MM.1S (cell line): ENCODE measurements at regions not wholly inside any gene's neighbourhood (a gene's known extent, or its start where the extent isn't known, plus 50 kb on each side); places are given as distances from the start of the nearest gene placed in this dataset.

Experiments used
- DNase-seq: peaks from one replicate; pipeline ENCODE4 v3.0.0-alpha.2; 2015
- H2AFZ ChIP-seq: fragments of 300-600 bp; sonication (generic); 2 replicates; pipeline ENCODE4 v1.6.0; 2016; ENCODE audit warnings: antibody characterized with exemption, low read length
- H3F3A ChIP-seq: fragments of 300-600 bp; sonication (generic); 2 replicates; pipeline ENCODE4 v1.6.1; 2016; ENCODE audit warnings: mild to moderate bottlenecking, antibody characterized with exemption, low read length, moderate library complexity, mixed read lengths; ENCODE audit not compliant: insufficient read depth
- H3K27ac ChIP-seq: fragments of 300-600 bp; sonication (generic); 2 replicates; pipeline ENCODE4 v1.5.1; 2016; ENCODE audit warnings: mild to moderate bottlenecking, low read length
- H3K27me3 ChIP-seq: fragments of 300-600 bp; sonication (generic); replicated peaks from 2 replicates; pipeline ENCODE4 v1.6.0; 2016; ENCODE audit warnings: low read length; ENCODE audit not compliant: insufficient read depth
- H3K36me3 ChIP-seq: fragments of 300-600 bp; sonication (generic); replicated peaks from 2 replicates; pipeline ENCODE4 v1.6.1; 2016; ENCODE audit warnings: mild to moderate bottlenecking, low read length, mixed read lengths; ENCODE audit not compliant: insufficient read depth
- H3K4me1 ChIP-seq: fragments of 300-600 bp; sonication (generic); 2 replicates; pipeline ENCODE4 v1.6.1; 2016; ENCODE audit warnings: low read length, mixed read lengths
- H3K4me2 ChIP-seq: fragments of 300-600 bp; sonication (generic); 2 replicates; pipeline ENCODE4 v1.6.0; 2016; ENCODE audit warnings: low read depth, low read length
- H3K4me3 ChIP-seq: fragments of 300-600 bp; sonication (generic); 2 replicates; pipeline ENCODE4 v1.5.1; 2016; ENCODE audit warnings: low read length, mixed read lengths
- H3K79me2 ChIP-seq: fragments of 300-600 bp; sonication (generic); 2 replicates; pipeline ENCODE4 v1.6.1; 2016; ENCODE audit warnings: mixed run types, low read length, mixed read lengths
- H3K9ac ChIP-seq: fragments of 300-600 bp; sonication (generic); 2 replicates; pipeline ENCODE4 v1.6.1; 2016; ENCODE audit warnings: low read length, mixed read lengths
- H3K9me2 ChIP-seq: fragments of 300-600 bp; sonication (generic); replicated peaks from 2 replicates; pipeline ENCODE4 v1.6.1; 2016; ENCODE audit warnings: mild to moderate bottlenecking, low read length, mixed read lengths; ENCODE audit not compliant: insufficient read depth
- H3K9me3 ChIP-seq: fragments of 300-600 bp; sonication (generic); replicated peaks from 2 replicates; pipeline ENCODE4 v1.6.1; 2016; ENCODE audit warnings: mild to moderate bottlenecking, low read length, mixed read lengths; ENCODE audit not compliant: insufficient read depth
- H4K20me1 ChIP-seq: fragments of 300-600 bp; sonication (generic); 2 replicates; pipeline ENCODE4 v1.6.1; 2016; ENCODE audit warnings: mild to moderate bottlenecking, low read length, moderate library complexity, mixed read lengths; ENCODE audit not compliant: insufficient read depth
- EZH2 ChIP-seq: fragments of 300-600 bp; sonication (generic); optimal IDR thresholded peaks from 2 replicates; pipeline ENCODE3; 2017; ENCODE audit warnings: low read depth, mild to moderate bottlenecking, antibody characterized with exemption, low read length, mixed read lengths
- EZH2phosphoT487 ChIP-seq: fragments of 300-600 bp; sonication (generic); IDR thresholded peaks from 2 replicates; pipeline ENCODE4 v1.6.1; 2018; ENCODE audit warnings: antibody characterized with exemption, low read length
- TF ChIP-seq, protein P1 (sequence below): fragments of 300-600 bp; sonication (generic); IDR thresholded peaks from 2 replicates; pipeline ENCODE4 v1.5.1; 2016; ENCODE audit warnings: antibody characterized with exemption, low read length, mixed read lengths

DNA sequence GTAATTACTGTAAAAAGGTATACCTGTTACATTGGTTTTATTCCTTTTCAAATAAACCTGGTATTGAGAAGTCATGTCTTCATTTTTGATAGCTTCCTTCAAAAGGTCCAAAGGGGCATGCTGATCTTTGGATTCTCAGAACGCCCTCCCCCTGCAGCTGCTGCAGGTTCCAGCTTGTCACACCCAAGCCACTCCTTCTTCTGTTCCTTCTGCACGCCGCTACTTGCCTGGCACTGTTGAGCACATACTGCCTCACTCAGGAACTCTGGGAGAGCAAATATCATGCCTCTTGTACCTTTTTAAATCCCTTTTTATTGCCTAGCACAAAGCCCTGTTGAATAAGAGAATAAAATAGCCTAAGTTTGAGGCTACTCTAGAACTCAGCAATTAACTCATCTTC lies 136.9 kb downstream of the BARHL2 start:
- H3K4me1 ChIP-seq, result no peaks in the 10 kb centered on the region
- no peak overlapping the region for H3K4me3 ChIP-seq
- no peaks in the 10 kb centered on the region for H4K20me1 ChIP-seq
- no peaks in the 10 kb centered on the region for H3K36me3 ChIP-seq
- no peaks in the 10 kb centered on the region for H3K27me3 ChIP-seq
- H2AFZ ChIP-seq, result no peak overlapping the region
- no peak overlapping the region for H3K4me2 ChIP-seq
- no peaks in the 10 kb centered on the region for H3K9me3 ChIP-seq
- H3F3A ChIP-seq, result no peaks in the 10 kb centered on the region
- no peak overlapping the region for H3K27ac ChIP-seq
- no peak overlapping the region for H3K9ac ChIP-seq
- no peak for DNase-seq
- no peaks in the 10 kb centered on the region for H3K9me2 ChIP-seq
- TF ChIP-seq, protein P1, sequence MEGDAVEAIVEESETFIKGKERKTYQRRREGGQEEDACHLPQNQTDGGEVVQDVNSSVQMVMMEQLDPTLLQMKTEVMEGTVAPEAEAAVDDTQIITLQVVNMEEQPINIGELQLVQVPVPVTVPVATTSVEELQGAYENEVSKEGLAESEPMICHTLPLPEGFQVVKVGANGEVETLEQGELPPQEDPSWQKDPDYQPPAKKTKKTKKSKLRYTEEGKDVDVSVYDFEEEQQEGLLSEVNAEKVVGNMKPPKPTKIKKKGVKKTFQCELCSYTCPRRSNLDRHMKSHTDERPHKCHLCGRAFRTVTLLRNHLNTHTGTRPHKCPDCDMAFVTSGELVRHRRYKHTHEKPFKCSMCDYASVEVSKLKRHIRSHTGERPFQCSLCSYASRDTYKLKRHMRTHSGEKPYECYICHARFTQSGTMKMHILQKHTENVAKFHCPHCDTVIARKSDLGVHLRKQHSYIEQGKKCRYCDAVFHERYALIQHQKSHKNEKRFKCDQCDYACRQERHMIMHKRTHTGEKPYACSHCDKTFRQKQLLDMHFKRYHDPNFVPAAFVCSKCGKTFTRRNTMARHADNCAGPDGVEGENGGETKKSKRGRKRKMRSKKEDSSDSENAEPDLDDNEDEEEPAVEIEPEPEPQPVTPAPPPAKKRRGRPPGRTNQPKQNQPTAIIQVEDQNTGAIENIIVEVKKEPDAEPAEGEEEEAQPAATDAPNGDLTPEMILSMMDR, result no peak
- TF ChIP-seq EZH2phosphoT487 (no peak), EZH2 (no peak)
- no peaks in the 10 kb centered on the region for H3K79me2 ChIP-seq

DNA sequence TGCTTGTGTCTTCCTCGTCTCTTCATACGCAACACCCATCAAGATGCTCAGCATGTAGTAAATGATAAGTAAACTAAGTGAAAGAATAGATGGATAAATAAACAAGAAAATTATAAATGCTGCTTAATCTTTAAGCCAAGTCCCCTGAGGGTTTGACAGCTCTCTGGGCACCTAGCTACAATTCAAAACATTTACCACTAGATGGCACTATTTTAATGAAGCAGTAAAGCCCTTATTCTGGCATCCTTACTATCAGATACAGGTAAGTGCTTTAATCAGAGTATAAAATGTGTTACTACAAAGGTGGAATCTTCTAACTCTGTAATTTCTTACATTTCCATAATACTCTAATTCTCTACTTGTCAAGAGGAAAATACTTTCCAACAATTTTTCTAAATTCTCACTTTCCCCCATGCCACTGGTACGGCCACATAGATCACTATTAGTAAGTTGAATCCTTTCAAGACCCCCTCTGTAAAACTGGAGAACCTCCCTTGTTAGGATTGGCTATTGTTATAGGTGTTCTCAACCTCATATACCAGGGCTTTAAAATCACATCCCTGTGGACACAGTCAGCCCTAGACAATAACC lies 137.8 kb downstream of the BARHL2 start:
- H4K20me1 ChIP-seq, result no peaks in the 10 kb centered on the region
- no peak overlapping the region for H3K27ac ChIP-seq
- no peaks in the 10 kb centered on the region for H3K36me3 ChIP-seq
- H3K79me2 ChIP-seq, result no peaks in the 10 kb centered on the region
- H3K4me2 ChIP-seq, result no peak overlapping the region
- no peak overlapping the region for H3K4me3 ChIP-seq
- H3K27me3 ChIP-seq, result no peaks in the 10 kb centered on the region
- no peak overlapping the region for H2AFZ ChIP-seq
- H3K9me3 ChIP-seq, result no peaks in the 10 kb centered on the region
- peak; percentile 48 for DNase-seq
- no peaks in the 10 kb centered on the region for H3K9me2 ChIP-seq
- no peaks in the 10 kb centered on the region for H3K4me1 ChIP-seq
- no peaks in the 10 kb centered on the region for H3F3A ChIP-seq
- H3K9ac ChIP-seq, result no peak overlapping the region
- no peak for TF ChIP-seq EZH2phosphoT487
- TF ChIP-seq, protein P1, result peak; percentile 66

DNA sequence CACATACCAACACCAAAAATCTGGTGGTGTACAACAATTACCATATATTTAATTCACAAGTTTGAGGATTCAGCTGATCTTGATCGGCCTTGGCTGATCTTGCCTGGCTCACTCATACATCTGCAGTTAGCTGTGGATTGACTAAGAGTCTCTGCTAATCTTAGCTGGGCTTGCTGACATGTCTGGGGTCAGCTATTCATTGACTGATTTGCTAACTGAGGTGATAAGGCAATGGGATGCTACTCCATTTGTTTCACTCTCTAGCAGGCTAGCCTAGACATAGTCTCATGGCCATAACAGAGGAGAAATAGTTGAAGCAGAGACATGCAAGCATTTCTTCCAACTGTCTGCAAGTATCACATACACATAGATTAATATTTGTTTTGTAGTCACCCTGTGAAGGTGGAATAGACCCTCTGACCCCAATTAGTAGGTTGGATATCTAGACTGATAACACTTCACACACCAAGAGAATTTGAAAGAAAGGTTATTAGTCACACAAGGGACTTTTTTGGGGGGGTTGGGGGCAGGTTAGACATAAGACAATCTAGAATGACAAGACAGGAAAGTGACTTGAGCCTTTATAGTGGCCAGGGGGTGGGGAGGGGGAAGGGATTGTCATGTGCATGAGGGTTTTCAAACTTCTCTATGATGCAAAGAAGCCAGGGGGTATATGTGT lies 142.3 kb downstream of the BARHL2 start:
- Histone ChIP-seq H3K4me3 (no peak overlapping the region), H3K9ac (no peak overlapping the region), H3K27me3 (no peaks in the 10 kb centered on the region), H3K79me2 (no peaks in the 10 kb centered on the region), H3K4me1 (no peaks in the 10 kb centered on the region), H3K9me3 (no peaks in the 10 kb centered on the region), H3K27ac (no peak overlapping the region), H3K4me2 (no peak overlapping the region), H4K20me1 (no peaks in the 10 kb centered on the region), H3K36me3 (no peaks in the 10 kb centered on the region), H2AFZ (no peak overlapping the region), H3F3A (no peaks in the 10 kb centered on the region), H3K9me2 (no peaks in the 10 kb centered on the region)
- TF ChIP-seq, protein P1, result no peak
- no peak for TF ChIP-seq EZH2phosphoT487
- TF ChIP-seq EZH2, result no peak
- no peak for DNase-seq
